ENCODE measurements at regions not wholly inside any gene's neighbourhood (a gene's known extent, or its start where the extent isn't known, plus 50 kb on each side); places are given as distances from the start of the nearest gene placed in this dataset.

- no peaks in the 10 kb centered on the region for H3K36me3 ChIP-seq (replicated peaks)
- no peaks in the 10 kb centered on the region for H3K27me3 ChIP-seq (replicated peaks)
- TF ChIP-seq CTCF (IDR thresholded peaks at IDR 0.05; ENCODE audit: low read depth, low read length, missing control alignments) = no peak
- H3K27ac ChIP-seq = no peak overlapping the region
- no peak overlapping the region for H3K4me3 ChIP-seq (ENCODE audit: low read depth, low read length)
- DNase-seq = no peak
- in situ Hi-C loops (cut with HindIII; ENCODE audit: low pct_ligation_motif_present, low sequenced_read_pairs) = no loop called here
These were observed 780.9 kb downstream of the C6orf118 start for GRCh38 chr6:164528539-164528938.

DNA sequence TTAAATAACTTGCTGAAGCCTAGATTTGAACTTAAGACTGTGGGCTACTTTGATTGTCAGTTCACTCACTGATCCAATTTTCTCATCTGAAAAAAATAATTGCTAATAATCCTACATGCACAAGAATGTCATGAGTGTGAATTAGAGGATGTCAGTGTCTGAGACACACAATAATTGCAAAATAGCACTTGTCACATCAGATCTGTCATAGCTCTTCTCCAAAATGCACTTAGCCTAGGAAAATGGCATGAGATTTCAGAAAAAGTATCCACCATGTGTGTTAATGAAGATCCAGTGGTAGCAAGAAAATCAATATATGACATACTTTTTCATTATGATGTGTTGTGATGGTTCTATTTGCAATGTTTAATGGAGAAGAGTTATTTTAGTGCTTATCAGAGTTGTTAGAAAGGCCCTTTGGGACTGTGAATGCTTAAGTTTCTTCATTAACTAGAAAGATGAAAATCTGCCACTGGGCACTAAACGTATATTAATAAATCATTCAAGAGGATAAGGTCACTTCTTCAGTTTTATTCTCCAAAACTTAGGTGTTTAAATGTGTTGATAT, 786.2 kb downstream of the C6orf118 start:
- no peak overlapping the region for H3K4me3 ChIP-seq (ENCODE audit: low read depth, low read length)
- no peaks in the 10 kb centered on the region for H3K36me3 ChIP-seq (replicated peaks)
- in situ Hi-C loops (cut with HindIII; ENCODE audit: low pct_ligation_motif_present, low sequenced_read_pairs) = no loop called here
- no peak for TF ChIP-seq CTCF (IDR thresholded peaks at IDR 0.05; ENCODE audit: low read depth, low read length, missing control alignments)
- no peak for DNase-seq
- H3K27ac ChIP-seq = no peak overlapping the region
- no peaks in the 10 kb centered on the region for H3K27me3 ChIP-seq (replicated peaks)

DNA sequence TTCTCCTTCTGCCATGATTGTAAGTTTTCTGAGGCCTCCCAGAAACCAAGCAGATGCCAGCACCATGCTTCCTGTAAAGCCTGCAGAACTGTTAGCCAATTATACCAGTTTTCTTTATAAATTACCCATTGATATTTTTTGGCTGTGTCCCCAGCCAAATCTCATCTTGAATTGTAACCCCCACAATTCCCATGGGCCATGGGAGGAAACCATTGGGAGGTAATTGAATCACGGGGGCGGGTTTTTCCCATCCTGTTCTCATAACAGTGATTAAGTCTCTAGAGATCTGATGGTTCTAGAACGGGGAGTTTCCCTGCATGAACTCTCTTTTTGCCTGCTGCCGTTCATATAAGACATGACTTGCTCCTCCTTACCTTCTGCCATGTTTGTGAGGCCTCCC, 788.5 kb downstream of the C6orf118 start:
- in situ Hi-C loops (cut with HindIII; ENCODE audit: low pct_ligation_motif_present, low sequenced_read_pairs) = no loop called here
- H3K27ac ChIP-seq = no peak overlapping the region

DNA sequence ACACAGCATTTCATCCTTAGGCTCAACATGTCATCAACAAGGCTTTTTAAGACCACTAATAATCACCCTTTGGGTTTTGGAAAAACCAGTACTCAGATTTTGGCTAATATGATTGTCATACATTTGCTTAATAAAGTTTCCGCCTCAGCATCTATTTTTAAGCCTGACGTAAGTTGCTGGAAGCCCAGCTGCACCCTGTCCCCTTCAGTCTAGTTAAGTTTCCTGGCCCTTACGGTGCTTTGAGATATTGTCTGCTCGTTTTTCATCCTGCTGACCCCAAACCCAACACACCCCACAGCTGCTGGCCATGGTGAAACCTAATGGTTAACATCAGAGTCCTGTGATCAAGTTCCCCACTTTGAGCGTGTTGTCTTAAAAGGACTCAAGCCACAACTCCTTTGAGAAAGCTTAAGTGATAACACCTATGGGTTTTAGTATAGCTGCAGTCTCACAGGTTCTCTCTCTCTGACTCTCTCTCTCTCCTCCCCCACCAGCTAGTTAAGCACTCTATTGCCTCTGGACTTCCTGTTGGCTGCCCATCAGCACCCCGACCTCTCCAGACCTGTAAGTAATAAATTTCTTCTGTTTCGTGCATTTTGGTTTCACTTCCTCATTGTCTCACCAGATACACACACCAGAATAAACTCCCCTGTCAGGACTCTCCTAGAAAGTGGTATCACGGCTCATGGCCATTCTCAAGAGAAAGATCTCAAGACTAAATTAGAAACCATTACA, 802.0 kb downstream of the C6orf118 start:
- in situ Hi-C loops (cut with HindIII; ENCODE audit: low pct_ligation_motif_present, low sequenced_read_pairs) = no loop called here
- no peak for TF ChIP-seq CTCF (IDR thresholded peaks at IDR 0.05; ENCODE audit: low read depth, low read length, missing control alignments)
- Histone ChIP-seq H3K36me3 (replicated peaks) (no peaks in the 10 kb centered on the region), H3K27ac (no peak overlapping the region), H3K27me3 (replicated peaks) (no peaks in the 10 kb centered on the region), H3K4me3 (ENCODE audit: low read depth, low read length) (no peak overlapping the region)
- no peak for DNase-seq

More for the DNA sequence above, 788.5 kb downstream of the C6orf118 start:
- Histone ChIP-seq H3K4me3 (ENCODE audit: low read depth, low read length) (no peak overlapping the region), H3K27me3 (replicated peaks) (no peaks in the 10 kb centered on the region), H3K36me3 (replicated peaks) (no peaks in the 10 kb centered on the region)
- DNase-seq = no peak
- TF ChIP-seq CTCF (IDR thresholded peaks at IDR 0.05; ENCODE audit: low read depth, low read length, missing control alignments) = no peak

- Histone ChIP-seq H3K4me3 (ENCODE audit: low read depth, low read length) (no peak overlapping the region), H3K27ac (no peak overlapping the region), H3K27me3 (replicated peaks) (no peaks in the 10 kb centered on the region), H3K36me3 (replicated peaks) (no peaks in the 10 kb centered on the region)
- TF ChIP-seq CTCF (IDR thresholded peaks at IDR 0.05; ENCODE audit: low read depth, low read length, missing control alignments) = no peak
- in situ Hi-C loops (cut with HindIII; ENCODE audit: low pct_ligation_motif_present, low sequenced_read_pairs) = no loop called here
- no peak for DNase-seq
These were observed 804.0 kb downstream of the C6orf118 start for GRCh38 chr6:164505425-164505824.

Measured in brain microvascular endothelial cell (primary cell).